A549 (cell line): ENCODE measurements at regions not wholly inside any gene's neighbourhood (a gene's known extent, or its start where the extent isn't known, plus 50 kb on each side); places are given as distances from the start of the nearest gene placed in this dataset.

Source experiments
- ATAC-seq, 2 experiments: fragments of 200-7000 bp in 1 of 2; fragments of >200 bp in 1 of 2; cut with Nextera tagmentation in 1 of 2; cut with Tn5 transposase in 1 of 2; 3 replicates each; pipeline versions ENCODE4 v1.8.0 to v1.9.1; 2018 to 2020; ENCODE audit warnings: mild to moderate bottlenecking in 1 of 2, moderate library complexity in 1 of 2
- CTCF ChIA-PET: fragments of 300-600 bp; sonication (Branson Sonifier 250); formaldehyde crosslinking; extraction: SDS; loops from one replicate; lab custom pipeline; 2021; ENCODE audit warnings: antibody characterized with exemption, inconsistent platforms; lab: Yijun Ruan, JAX
- POLR2A ChIA-PET: fragments of 350-600 bp; formaldehyde crosslinking; extraction: SDS; loops from one replicate; lab custom pipeline; 2021; ENCODE audit warnings: antibody characterized with exemption, inconsistent platforms; lab: Yijun Ruan, JAX
- DNase-seq, 2 experiments: peaks; one replicate each; pipeline versions ENCODE4 v3.0.0 to v3.0.0-alpha.2; 2011 to 2016; ENCODE audit warnings: low read depth in 1 of 2, low spot score in 1 of 2
- FAIRE-seq: peaks from 2 replicates; lab custom pipeline; 2011; peaks lifted over from hg19 to GRCh38; lab: Jason Lieb, UNC
- H3K27ac ChIP-seq, 2 experiments: fragments of >200 bp; sonication (Bioruptor Twin); formaldehyde crosslinking; 3 replicates each; pipeline ENCODE4 v1.5.1; 2016 to 2017
- H3K4me1 ChIP-seq: fragments of >200 bp; sonication (Bioruptor Twin); formaldehyde crosslinking; 3 replicates; pipeline ENCODE4 v1.6.1; 2016
- H3K4me2 ChIP-seq: fragments of >200 bp; sonication (Bioruptor Twin); formaldehyde crosslinking; 3 replicates; pipeline ENCODE4 v1.6.1; 2016
- H3K4me3 ChIP-seq: fragments of >200 bp; sonication (Bioruptor Twin); formaldehyde crosslinking; 3 replicates; pipeline ENCODE4 v1.5.1; 2016
- H3K9me3 ChIP-seq: fragments of >200 bp; sonication (Bioruptor Twin); formaldehyde crosslinking; 3 replicates; pipeline ENCODE4 v1.6.1; 2016
- BHLHE40 ChIP-seq: IDR thresholded peaks from 2 replicates; pipeline ENCODE4 v1.6.1; 2012; ENCODE audit warnings: low read depth, low read length, inconsistent platforms
- CEBPB ChIP-seq, 2 experiments: fragments of >200 bp in 1 of 2; sonication (Bioruptor Twin) in 1 of 2; formaldehyde crosslinking in 1 of 2; IDR thresholded peaks; 2 replicates each; pipeline ENCODE4 v1.6.1; 2012 to 2016
- CTCF ChIP-seq: fragments of >200 bp; sonication (Bioruptor Twin); formaldehyde crosslinking; IDR thresholded peaks from 3 replicates; pipeline ENCODE4 v1.5.1; 2016
- E2F6 ChIP-seq: IDR thresholded peaks from 2 replicates; pipeline ENCODE4 v1.6.1; 2012; ENCODE audit warnings: low read depth, borderline replicate concordance
- EHMT2 ChIP-seq: fragments of 200-600 bp; sonication (generic); IDR thresholded peaks from 2 replicates; pipeline ENCODE4 v1.6.1; 2016; ENCODE audit warnings: antibody characterized with exemption, low read depth, mild to moderate bottlenecking, moderate library complexity
- EP300 ChIP-seq, 2 experiments: fragments of >200 bp; sonication (Bioruptor Twin); formaldehyde crosslinking; IDR thresholded peaks; 2 replicates in 1 of 2; 3 replicates in 1 of 2; pipeline ENCODE4 v1.6.1; 2016 to 2017
- FOXS1 ChIP-seq: fragments of 250-450 bp; sonication (Bioruptor Pico); IDR thresholded peaks from 2 replicates; pipeline ENCODE4 v1.5.0; 2020; ENCODE audit warnings: mild to moderate bottlenecking, moderate library complexity
- HES2 ChIP-seq: fragments of >200 bp; sonication (Bioruptor Twin); formaldehyde crosslinking; IDR thresholded peaks from 2 replicates; pipeline ENCODE4 v1.6.1; 2016
- HOXB5 ChIP-seq: fragments of 250-450 bp; sonication (Bioruptor Pico); IDR thresholded peaks from 2 replicates; pipeline ENCODE4 v1.5.0; 2020; ENCODE audit warnings: mild to moderate bottlenecking, moderate library complexity
- NFE2L2 ChIP-seq: fragments of 150-350 bp; conservative IDR thresholded peaks from 2 replicates; pipeline ENCODE4 v1.6.1; 2014; ENCODE audit warnings: low read length
- PHF8 ChIP-seq: fragments of 200-600 bp; sonication (generic); IDR thresholded peaks from 2 replicates; pipeline ENCODE4 v1.6.1; 2016; ENCODE audit warnings: low read depth, mild to moderate bottlenecking, antibody characterized with exemption, moderate library complexity, borderline replicate concordance
- POLR2A ChIP-seq: IDR thresholded peaks from 2 replicates; pipeline ENCODE4 v1.6.1; 2012; ENCODE audit warnings: mild to moderate bottlenecking, low read length
- RAD21 ChIP-seq, 2 experiments: fragments of >200 bp in 1 of 2; sonication (Bioruptor Twin) in 1 of 2; formaldehyde crosslinking in 1 of 2; IDR thresholded peaks in 1 of 2; conservative IDR thresholded peaks in 1 of 2; 2 replicates in 1 of 2; 3 replicates in 1 of 2; pipeline ENCODE4 v1.6.1; 2012 to 2018; ENCODE audit warnings: inconsistent platforms in 1 of 2
- RARB ChIP-seq: fragments of 250-450 bp; sonication (Bioruptor Pico); IDR thresholded peaks from 2 replicates; pipeline ENCODE4 v1.8.0; 2021; ENCODE audit warnings: mild to moderate bottlenecking, moderate library complexity
- RCOR1 ChIP-seq: fragments of 150-350 bp; IDR thresholded peaks from 2 replicates; pipeline ENCODE4 v1.6.1; 2014; ENCODE audit warnings: antibody characterized with exemption, low read length, low read depth
- REST ChIP-seq: fragments of 200-600 bp; sonication (generic); IDR thresholded peaks from 2 replicates; pipeline ENCODE4 v1.6.1; 2016; ENCODE audit warnings: antibody characterized with exemption, mild to moderate bottlenecking, moderate library complexity
- RNF2 ChIP-seq: fragments of 200-600 bp; sonication (generic); IDR thresholded peaks from 2 replicates; pipeline ENCODE4 v1.6.1; 2016; ENCODE audit warnings: low read depth, mild to moderate bottlenecking, antibody characterized with exemption, moderate library complexity, borderline replicate concordance
- SMC3 ChIP-seq: fragments of >200 bp; sonication (Bioruptor Twin); formaldehyde crosslinking; IDR thresholded peaks from 3 replicates; pipeline ENCODE4 v1.6.1; 2018; ENCODE audit warnings: inconsistent platforms
- TP53 ChIP-seq: fragments of 250-450 bp; sonication (Bioruptor Pico); IDR thresholded peaks from 2 replicates; pipeline ENCODE4 v1.5.0; 2021; ENCODE audit warnings: mild to moderate bottlenecking, moderate library complexity
- ZFP36 ChIP-seq: fragments of 450-650 bp; IDR thresholded peaks from 2 replicates; pipeline ENCODE4 v1.6.1; 2014; ENCODE audit warnings: borderline replicate concordance; ENCODE audit not compliant: partially characterized antibody
- whole genome bisulfite sequencing: methylation state at CpG from one replicate; pipeline ENCODE4 v1.1.6; 2017; ENCODE audit errors: missing lambda C conversion rate; 5-methylcytosine and 5-hydroxymethylcytosine counted together
- TF ChIP-seq, protein P1 (sequence below): IDR thresholded peaks from 2 replicates; pipeline ENCODE4 v1.6.1; 2012
- TF ChIP-seq, protein P2 (sequence below): fragments of >200 bp; sonication (Bioruptor Twin); formaldehyde crosslinking; IDR thresholded peaks from 3 replicates; pipeline ENCODE4 v1.6.1; 2016

DNA sequence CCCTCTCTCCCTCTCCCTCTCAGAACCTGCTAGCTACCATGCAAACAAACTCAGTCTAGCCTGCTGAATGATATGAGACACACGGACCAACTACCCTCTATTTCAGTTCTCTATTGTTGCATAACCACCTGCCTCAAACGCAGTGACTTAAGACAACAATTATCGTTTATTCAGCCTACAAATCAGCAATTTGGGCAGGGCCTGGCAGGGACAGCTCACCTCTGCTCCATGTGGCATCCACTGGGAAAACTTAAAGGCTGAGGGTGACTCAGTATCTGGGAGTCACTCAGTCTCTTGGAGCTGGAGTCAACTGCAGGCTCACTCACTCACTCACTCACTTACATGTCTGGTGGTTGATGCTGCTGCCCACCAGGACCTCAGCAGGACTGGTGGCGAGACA, 121.3 kb downstream of the SEC16B start:
- Histone ChIP-seq H3K27ac (no peak overlapping the region), H3K4me1 (no peaks in the 10 kb centered on the region), H3K9me3 (no peaks in the 10 kb centered on the region), H3K4me2 (no peak overlapping the region), H3K4me3 (no peak overlapping the region)
- TF ChIP-seq, protein P1, sequence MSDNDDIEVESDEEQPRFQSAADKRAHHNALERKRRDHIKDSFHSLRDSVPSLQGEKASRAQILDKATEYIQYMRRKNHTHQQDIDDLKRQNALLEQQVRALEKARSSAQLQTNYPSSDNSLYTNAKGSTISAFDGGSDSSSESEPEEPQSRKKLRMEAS: no peak
- TF ChIP-seq HOXB5 (CRISPR knock-in tag) (no peak), CTCF (no peak), BHLHE40 (no peak), RCOR1 (no peak), ZFP36 (no peak), EHMT2 (no peak), E2F6 (no peak), EP300 (IDR thresholded peaks at IDR 0.05) (no peak), TP53 (CRISPR knock-in tag) (no peak), HES2 (no peak), RAD21 (conservative IDR thresholded peaks at IDR 0.05 in 1 of 2, IDR thresholded peaks at IDR 0.05 in 1 of 2) (no peak), RARB (no peak)
- TF ChIP-seq, protein P2, sequence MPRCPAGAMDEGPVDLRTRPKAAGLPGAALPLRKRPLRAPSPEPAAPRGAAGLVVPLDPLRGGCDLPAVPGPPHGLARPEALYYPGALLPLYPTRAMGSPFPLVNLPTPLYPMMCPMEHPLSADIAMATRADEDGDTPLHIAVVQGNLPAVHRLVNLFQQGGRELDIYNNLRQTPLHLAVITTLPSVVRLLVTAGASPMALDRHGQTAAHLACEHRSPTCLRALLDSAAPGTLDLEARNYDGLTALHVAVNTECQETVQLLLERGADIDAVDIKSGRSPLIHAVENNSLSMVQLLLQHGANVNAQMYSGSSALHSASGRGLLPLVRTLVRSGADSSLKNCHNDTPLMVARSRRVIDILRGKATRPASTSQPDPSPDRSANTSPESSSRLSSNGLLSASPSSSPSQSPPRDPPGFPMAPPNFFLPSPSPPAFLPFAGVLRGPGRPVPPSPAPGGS: no peak
- ChIA-PET CTCF (interaction anchor here (1.3 kb wide), 1 partner anchor 13 kb away, joined by 3 read pairs; no protein-coding TSS in a partner anchor), POLR2A (no interaction called here)
- 0% methylated on average over 4 of the region's 4 CpGs for WGBS
- FAIRE-seq (no peak), ATAC-seq (no peak; a peak in 1 of 6 replicates), DNase-seq (no peak)

DNA sequence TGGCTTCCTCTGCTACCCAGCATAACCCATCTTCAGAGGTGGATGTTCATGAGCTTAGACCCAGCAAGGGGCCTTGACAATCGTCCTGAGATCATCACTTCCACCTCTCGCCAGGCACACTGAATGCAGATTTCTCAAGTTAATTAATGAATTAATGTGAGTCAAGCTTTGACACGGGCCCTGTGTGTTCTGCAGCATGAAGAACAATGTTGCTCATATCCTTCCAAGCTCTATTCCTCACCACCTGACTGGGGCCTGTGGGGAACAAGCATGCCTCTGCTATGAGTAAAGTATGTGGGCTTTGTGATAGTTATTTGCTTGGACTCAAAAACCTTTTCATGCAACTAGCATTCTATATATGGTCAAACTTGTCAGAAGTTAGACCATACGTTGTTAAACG, 122.0 kb downstream of the SEC16B start:
- ATAC-seq (no peak), FAIRE-seq (no peak), DNase-seq (no peak)
- 7% methylated on average over 5 of the region's 5 CpGs for WGBS
- no peaks in the 10 kb centered on the region for H3K9me3 ChIP-seq
- ChIA-PET POLR2A (no interaction called here), CTCF (no interaction called here)
- no peak overlapping the region for H3K4me2 ChIP-seq
- TF ChIP-seq NFE2L2 (no peak), SMC3 (no peak), POLR2A (no peak), PHF8 (no peak), HES2 (no peak)
- no peaks in the 10 kb centered on the region for H3K4me1 ChIP-seq
- H3K27ac ChIP-seq: no peak overlapping the region
- no peak overlapping the region for H3K4me3 ChIP-seq

DNA sequence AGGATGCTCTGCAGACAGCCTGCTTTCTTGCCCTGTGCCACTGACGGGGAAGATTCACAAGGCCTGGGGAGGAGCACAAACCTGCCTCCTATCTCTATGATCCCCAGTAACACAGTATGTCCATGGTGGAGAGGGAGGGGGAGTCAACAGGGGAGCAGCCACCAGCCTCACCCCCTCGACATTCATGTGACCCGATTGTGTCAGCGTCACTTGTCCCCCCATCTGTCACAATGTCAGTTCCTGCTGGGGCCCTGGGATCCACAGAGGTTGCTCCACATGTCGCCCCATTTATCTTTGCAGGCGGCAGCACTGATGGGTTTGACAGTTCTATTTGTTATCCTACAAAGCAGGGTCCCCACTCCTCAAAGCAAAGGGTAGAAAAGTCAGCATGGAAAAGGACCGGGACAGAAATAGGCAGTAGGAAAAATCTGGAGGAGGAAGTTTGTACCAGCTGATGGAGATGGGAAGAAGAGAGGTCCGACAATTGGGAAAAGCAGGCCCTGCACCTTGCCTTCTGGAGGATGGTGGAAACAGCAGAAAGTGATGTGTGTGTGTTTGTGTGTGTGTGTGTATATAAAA, 130.9 kb downstream of the SEC16B start:
- Histone ChIP-seq H3K27ac (no peak overlapping the region), H3K4me1 (no peaks in the 10 kb centered on the region), H3K4me2 (no peak overlapping the region), H3K9me3 (no peaks in the 10 kb centered on the region), H3K4me3 (no peak overlapping the region)
- DNase-seq: no peak
- WGBS: 12% methylated on average over 7 of the region's 8 CpGs
- no peak for FAIRE-seq
- CTCF ChIA-PET: no interaction called here
- POLR2A ChIA-PET: no interaction called here
- ATAC-seq: no peak
- TF ChIP-seq CEBPB (IDR thresholded peaks at IDR 0.05) (no peak), FOXS1 (CRISPR knock-in tag) (no peak), POLR2A (no peak), ZFP36 (no peak), REST (no peak), RNF2 (no peak), RCOR1 (no peak)
- TF ChIP-seq, protein P2: no peak
